ENCODE measurements at regions not wholly inside any gene's neighbourhood (a gene's known extent, or its start where the extent isn't known, plus 50 kb on each side); places are given as distances from the start of the nearest gene placed in this dataset.
"Not testable (repeated sequence)": the region's sequence is repeated elsewhere in the genome, so short reads cannot be mapped to it uniquely, and the experiment has no call there.

DNA sequence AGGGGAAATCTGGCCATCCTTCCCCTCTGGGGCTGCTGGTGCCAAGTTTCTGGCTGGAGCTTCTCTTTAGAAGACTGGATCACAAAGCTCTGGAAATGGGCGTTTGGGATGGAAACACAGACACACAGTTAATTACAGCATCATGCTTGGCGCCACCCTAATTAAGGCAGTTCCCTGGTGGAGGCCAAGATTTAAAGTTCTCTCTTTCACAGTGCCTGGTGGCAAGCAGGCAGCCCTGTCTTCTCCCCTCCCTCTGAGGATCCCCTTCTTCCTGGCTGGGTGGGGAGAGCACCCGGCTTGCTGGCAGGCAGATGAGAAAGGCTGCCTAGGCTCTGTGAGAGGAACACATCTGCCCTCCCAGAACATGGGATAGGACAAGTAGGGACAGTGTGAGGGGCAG is 59.0 kb upstream of the NKD1 start:
- TF ChIP-seq, protein P1, sequence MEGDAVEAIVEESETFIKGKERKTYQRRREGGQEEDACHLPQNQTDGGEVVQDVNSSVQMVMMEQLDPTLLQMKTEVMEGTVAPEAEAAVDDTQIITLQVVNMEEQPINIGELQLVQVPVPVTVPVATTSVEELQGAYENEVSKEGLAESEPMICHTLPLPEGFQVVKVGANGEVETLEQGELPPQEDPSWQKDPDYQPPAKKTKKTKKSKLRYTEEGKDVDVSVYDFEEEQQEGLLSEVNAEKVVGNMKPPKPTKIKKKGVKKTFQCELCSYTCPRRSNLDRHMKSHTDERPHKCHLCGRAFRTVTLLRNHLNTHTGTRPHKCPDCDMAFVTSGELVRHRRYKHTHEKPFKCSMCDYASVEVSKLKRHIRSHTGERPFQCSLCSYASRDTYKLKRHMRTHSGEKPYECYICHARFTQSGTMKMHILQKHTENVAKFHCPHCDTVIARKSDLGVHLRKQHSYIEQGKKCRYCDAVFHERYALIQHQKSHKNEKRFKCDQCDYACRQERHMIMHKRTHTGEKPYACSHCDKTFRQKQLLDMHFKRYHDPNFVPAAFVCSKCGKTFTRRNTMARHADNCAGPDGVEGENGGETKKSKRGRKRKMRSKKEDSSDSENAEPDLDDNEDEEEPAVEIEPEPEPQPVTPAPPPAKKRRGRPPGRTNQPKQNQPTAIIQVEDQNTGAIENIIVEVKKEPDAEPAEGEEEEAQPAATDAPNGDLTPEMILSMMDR (IDR thresholded peaks at IDR 0.05; ENCODE audit: low read depth, low read length): no peak
- H3K4me3 ChIP-seq (replicated peaks in 1 of 2; ENCODE audit: low read depth in 2 of 2, low read length in 2 of 2): no peak overlapping the region
- DNase-seq (ENCODE audit: low read depth in 2 of 2): no peak

DNA sequence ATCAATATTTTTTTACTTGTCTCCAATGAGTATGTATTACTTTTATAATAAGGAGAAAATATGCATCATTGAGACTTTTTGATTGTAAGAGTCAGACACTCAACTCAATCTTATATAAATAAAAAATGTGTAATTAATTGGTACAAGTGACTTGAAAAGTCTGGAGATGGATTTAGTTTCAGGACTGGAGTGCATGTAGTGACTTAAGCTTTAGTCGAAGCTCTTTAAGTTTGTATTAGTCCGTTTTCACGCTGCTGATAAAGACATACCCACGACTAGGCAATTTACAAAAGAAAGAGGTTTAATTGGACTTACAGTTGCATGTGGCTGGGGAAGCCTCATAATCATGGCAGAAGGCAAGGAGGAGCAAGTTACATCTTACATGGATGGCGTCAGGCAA is 60.7 kb upstream of the NKD1 start:
- no peak for DNase-seq (ENCODE audit: low read depth in 2 of 2)
- no peak overlapping the region for H3K4me3 ChIP-seq (replicated peaks in 1 of 2; ENCODE audit: low read depth in 2 of 2, low read length in 2 of 2)
- TF ChIP-seq, protein P1 (IDR thresholded peaks at IDR 0.05; ENCODE audit: low read depth, low read length): no peak

DNA sequence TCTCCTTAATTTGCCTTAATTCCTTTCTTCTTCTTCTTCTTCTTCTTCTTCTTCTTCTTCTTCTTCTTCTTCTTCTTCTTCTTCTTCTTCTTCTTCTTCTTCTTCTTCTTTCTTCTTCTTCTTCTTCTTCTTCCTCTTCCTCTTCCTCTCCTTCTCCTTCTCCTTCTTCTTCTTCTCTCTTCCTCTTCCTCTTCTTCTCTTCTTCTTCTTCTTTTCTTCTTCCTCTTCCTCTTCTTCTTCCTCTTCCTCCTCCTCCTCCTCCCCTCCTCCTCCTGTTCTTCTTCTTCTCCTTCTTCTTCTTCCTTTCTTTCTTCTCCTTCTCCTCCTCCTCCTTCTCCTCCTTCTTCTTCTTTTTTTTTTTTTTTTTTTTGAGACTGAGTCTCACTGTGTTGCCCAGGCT is 62.0 kb upstream of the NKD1 start:
- H3K4me3 ChIP-seq (replicated peaks in 1 of 2; ENCODE audit: low read depth in 2 of 2, low read length in 2 of 2); DNase-seq (ENCODE audit: low read depth in 2 of 2): not testable (repeated sequence)

DNA sequence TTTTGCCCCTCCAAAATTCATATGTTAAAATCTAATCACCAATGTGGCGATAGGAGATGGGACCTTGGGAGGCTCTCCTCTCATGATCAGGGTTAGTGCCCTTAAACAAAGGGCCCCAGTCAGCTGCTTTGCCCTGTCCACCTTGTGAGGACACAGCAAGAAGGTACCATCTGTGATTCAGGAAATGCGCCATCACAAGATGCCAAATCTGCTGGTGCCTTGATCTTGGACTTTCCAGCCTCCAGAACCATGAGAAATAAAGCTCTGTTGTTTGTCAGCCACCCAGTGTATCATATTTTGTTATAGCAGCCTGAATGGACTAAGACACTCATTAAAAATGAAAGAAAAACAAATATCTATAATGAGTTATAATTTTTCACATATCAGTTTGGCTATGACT is 63.0 kb upstream of the NKD1 start:
- TF ChIP-seq, protein P1 (IDR thresholded peaks at IDR 0.05; ENCODE audit: low read depth, low read length): no peak
- H3K4me3 ChIP-seq (replicated peaks in 1 of 2; ENCODE audit: low read depth in 2 of 2, low read length in 2 of 2): no peak overlapping the region
- no peak for DNase-seq (ENCODE audit: low read depth in 2 of 2)

DNA sequence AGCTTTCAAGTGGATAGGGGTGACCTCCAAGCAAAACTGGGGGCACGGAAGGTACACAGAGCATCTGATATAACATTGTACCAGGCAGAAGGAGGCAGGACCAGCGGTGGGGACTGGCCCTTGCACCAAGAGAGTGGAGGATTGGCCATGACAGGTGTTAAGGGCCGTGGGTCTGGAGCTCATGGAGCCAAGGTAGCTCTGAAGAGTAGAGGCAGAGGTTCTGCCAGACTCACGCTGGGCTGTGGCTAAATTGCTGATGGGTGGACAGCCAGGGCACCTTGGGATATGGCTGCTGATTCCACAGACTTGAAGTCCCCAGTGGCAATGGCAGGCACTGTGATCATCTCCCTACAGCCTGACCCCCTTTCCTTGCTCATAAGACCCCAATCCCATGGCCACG is 65.9 kb upstream of the NKD1 start:
- no peak overlapping the region for H3K4me3 ChIP-seq (replicated peaks in 1 of 2; ENCODE audit: low read depth in 2 of 2, low read length in 2 of 2)
- DNase-seq (ENCODE audit: low read depth in 2 of 2): no peak
- TF ChIP-seq, protein P1 (IDR thresholded peaks at IDR 0.05; ENCODE audit: low read depth, low read length): no peak

DNA sequence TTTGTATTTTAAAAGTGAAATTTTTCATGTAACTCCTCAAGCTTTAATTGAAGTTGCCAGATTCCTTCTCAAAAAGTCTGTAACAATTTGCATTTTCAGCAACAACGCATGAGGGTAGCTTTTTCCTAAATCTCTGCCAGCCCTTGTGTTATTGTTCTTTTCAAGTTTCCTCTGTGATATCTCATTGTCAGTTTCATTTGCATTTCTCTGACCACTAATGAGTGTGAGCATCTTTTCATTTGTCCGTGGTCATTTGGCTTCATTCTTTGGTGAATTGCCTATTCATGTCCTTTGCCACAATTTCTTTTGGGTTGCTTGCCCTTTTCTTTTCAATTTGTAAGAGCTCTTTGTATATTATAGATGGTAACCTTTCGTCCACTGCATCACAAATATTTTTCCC is 68.0 kb upstream of the NKD1 start:
- TF ChIP-seq, protein P1 (IDR thresholded peaks at IDR 0.05; ENCODE audit: low read depth, low read length): no peak
- DNase-seq (ENCODE audit: low read depth in 2 of 2): no peak
- no peak overlapping the region for H3K4me3 ChIP-seq (replicated peaks in 1 of 2; ENCODE audit: low read depth in 2 of 2, low read length in 2 of 2)

DNA sequence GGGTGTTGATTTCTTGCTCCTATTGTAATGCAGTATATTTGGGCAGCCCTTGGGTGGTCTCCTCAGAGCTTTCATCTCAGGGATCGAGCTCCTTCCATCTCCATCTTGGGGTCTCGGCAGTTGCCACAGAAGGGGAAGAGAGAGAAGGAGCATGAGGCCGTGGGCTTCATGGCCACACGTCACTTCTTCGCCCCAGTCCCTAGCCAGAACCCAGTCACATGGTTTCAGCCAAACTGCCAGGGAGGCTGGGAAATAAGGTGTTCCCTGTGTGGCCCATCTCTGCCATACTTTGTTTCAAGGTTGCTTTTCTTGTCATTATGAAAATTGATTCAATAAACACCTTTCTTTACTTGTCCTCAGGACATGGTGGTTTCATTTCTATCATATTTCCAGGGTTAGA is 68.4 kb upstream of the NKD1 start:
- H3K4me3 ChIP-seq (replicated peaks in 1 of 2; ENCODE audit: low read depth in 2 of 2, low read length in 2 of 2): no peak overlapping the region
- TF ChIP-seq, protein P1 (IDR thresholded peaks at IDR 0.05; ENCODE audit: low read depth, low read length): no peak
- no peak for DNase-seq (ENCODE audit: low read depth in 2 of 2)

Measured in cardiac fibroblast (primary cell).